Suppressor macrophage treated with lipopolysaccharide for 1 hour (primary cell): ENCODE measurements at regions not wholly inside any gene's neighbourhood (a gene's known extent, or its start where the extent isn't known, plus 50 kb on each side); places are given as distances from the start of the nearest gene placed in this dataset.
"Not testable (repeated sequence)": the region's sequence is repeated elsewhere in the genome, so short reads cannot be mapped to it uniquely, and the experiment has no call there.

Experiments
- DNase-seq, 3 donors: peaks; one replicate each; pipeline ENCODE4 v3.0.0-alpha.2; 2020 to 2022

GRCh38 chr1:101567582-101568189 is 330.9 kb downstream of the S1PR1 start:
- DNase-seq = peak; percentile 49 to 62 (median 55)

GRCh38 chr1:101587741-101588140 is 350.9 kb downstream of the S1PR1 start:
- no peak for DNase-seq

- DNase-seq = no peak
These were observed 351.9 kb downstream of the S1PR1 start for GRCh38 chr1:101588677-101589076.

GRCh38 chr1:101592845-101593244 is 356.0 kb downstream of the S1PR1 start:
- no peak for DNase-seq

GRCh38 chr1:101595881-101596374 is 359.1 kb downstream of the S1PR1 start:
- DNase-seq = no peak

GRCh38 chr1:101600615-101601014 is 363.8 kb downstream of the S1PR1 start:
- not testable (repeated sequence) for DNase-seq

GRCh38 chr1:101603726-101604125 is 366.9 kb downstream of the S1PR1 start:
- no peak for DNase-seq

GRCh38 chr1:101605878-101606277 is 369.1 kb downstream of the S1PR1 start:
- no peak for DNase-seq

GRCh38 chr1:101613546-101613945 is 376.7 kb downstream of the S1PR1 start:
- DNase-seq = no peak

- DNase-seq = no peak
These were observed 377.8 kb downstream of the OLFM3 start for GRCh38 chr1:101618900-101619299.

- no peak for DNase-seq
These were observed 364.0 kb downstream of the OLFM3 start for GRCh38 chr1:101632548-101633272.

GRCh38 chr1:101645810-101646209 is 350.9 kb downstream of the OLFM3 start:
- DNase-seq = no peak

- DNase-seq = no peak
These were observed 344.2 kb downstream of the OLFM3 start for GRCh38 chr1:101652484-101652883.

- DNase-seq = no peak
These were observed 343.2 kb downstream of the OLFM3 start for GRCh38 chr1:101653482-101653946.

- no peak for DNase-seq
These were observed 332.0 kb downstream of the OLFM3 start for GRCh38 chr1:101664726-101665125.

GRCh38 chr1:101667761-101668160 is 329.0 kb downstream of the OLFM3 start:
- no peak for DNase-seq

GRCh38 chr1:101683136-101683535 is 313.6 kb downstream of the OLFM3 start:
- no peak for DNase-seq

GRCh38 chr1:101683561-101683960 is 313.2 kb downstream of the OLFM3 start:
- DNase-seq = no peak

GRCh38 chr1:101697072-101697471 is 299.7 kb downstream of the OLFM3 start:
- no peak for DNase-seq

GRCh38 chr1:101698681-101699080 is 298.0 kb downstream of the OLFM3 start:
- no peak for DNase-seq

- no peak for DNase-seq
These were observed 291.8 kb downstream of the OLFM3 start for GRCh38 chr1:101704895-101705294.

GRCh38 chr1:101706366-101706765 is 290.4 kb downstream of the OLFM3 start:
- DNase-seq = no peak

GRCh38 chr1:101709721-101710120 is 287.0 kb downstream of the OLFM3 start:
- no peak for DNase-seq

- no peak for DNase-seq
These were observed 283.0 kb downstream of the OLFM3 start for GRCh38 chr1:101713760-101714159.
